ENCODE measurements at regions not wholly inside any gene's neighbourhood (a gene's known extent, or its start where the extent isn't known, plus 50 kb on each side); places are given as distances from the start of the nearest gene placed in this dataset.

- Histone ChIP-seq H3K9me3 (ENCODE audit: insufficient read depth in 2 of 2, low read depth in 1 of 2, low read length in 1 of 2) (no peaks in the 10 kb centered on the region), H3K4me3 (ENCODE audit: extremely low read depth in 1 of 4, insufficient read depth in 2 of 4, low read depth in 3 of 4, low read length in 4 of 4) (peak overlapping the region in 1 of 4 experiments; percentile 31; a peak in 1 of 8 replicates), H3K18ac (ENCODE audit: extremely low read depth, low read length) (peak overlapping the region; percentile 90; the same call in 1 of the 2 replicates), H3K27me3 (replicated peaks in 1 of 4; ENCODE audit: control insufficient read depth in 3 of 4, extremely low read depth in 1 of 4, insufficient read depth in 3 of 4, low read length in 3 of 4) (no peaks in the 10 kb centered on the region), H3K4ac (replicated peaks; ENCODE audit: insufficient read length, low read depth, low read length) (peak overlapping the region; percentile 88), H2BK12ac (ENCODE audit: low read depth, low read length) (peak overlapping the region; percentile 42; the same call in 1 of the 2 replicates), H2BK15ac (ENCODE audit: low read length) (no peak overlapping the region), H3K79me2 (ENCODE audit: control insufficient read depth in 1 of 2, insufficient read depth in 2 of 2, low read length in 2 of 2) (no peaks in the 10 kb centered on the region), H3K27ac (ENCODE audit: low read depth, low read length) (no peak overlapping the region; the same call in 1 of the 2 replicates), H2BK5ac (ENCODE audit: low read depth, low read length) (peak overlapping the region; percentile 97; the same call in 1 of the 2 replicates), H4K8ac (ENCODE audit: extremely low read depth, insufficient read depth, low read length) (no peak overlapping the region), H2AK5ac (ENCODE audit: low read depth, low read length) (no peak overlapping the region), H2AFZ (ENCODE audit: low read length) (no peak overlapping the region), H3K79me1 (ENCODE audit: low read depth, low read length) (no peaks in the 10 kb centered on the region), H2BK20ac (ENCODE audit: low read length) (0 out of 2 replicates have a peak overlapping the region, but pooled peaks have one; percentile 74), H3K4me1 (replicated peaks in 1 of 4; ENCODE audit: control insufficient read depth in 3 of 4, insufficient read depth in 4 of 4, low read length in 3 of 4) (peaks cover 0 to 39% (median 22%) of the 10 kb centered on the region in 4 experiments), H3K9ac (replicated peaks in 1 of 4; ENCODE audit: extremely low read depth in 1 of 4, low read depth in 3 of 4, low read length in 3 of 4) (no peak overlapping the region), H3K56ac (replicated peaks; ENCODE audit: insufficient read length, low read depth, low read length) (peak overlapping the region; percentile 5), H3K23me2 (ENCODE audit: low read depth, low read length) (0 out of 2 replicates have a peak, but pooled peaks cover 2% of the 10 kb centered on the region), H4K20me1 (replicated peaks in 1 of 2; ENCODE audit: control insufficient read depth in 1 of 2, insufficient read depth in 2 of 2, low read length in 2 of 2) (no peaks in the 10 kb centered on the region), H3K23ac (ENCODE audit: insufficient read length) (no peak overlapping the region), H3K14ac (ENCODE audit: insufficient read length) (no peak overlapping the region), H3K36me3 (ENCODE audit: control insufficient read depth in 2 of 4, insufficient read depth in 4 of 4, low read length in 3 of 4) (no peaks in the 10 kb centered on the region), H4K5ac (ENCODE audit: insufficient read length, low read depth, low read length) (peak overlapping the region; percentile 85), H3K4me2 (ENCODE audit: insufficient read depth in 1 of 2, low read depth in 2 of 2, low read length in 2 of 2) (peak overlapping the region; percentile 31 to 48), H2BK120ac (replicated peaks; ENCODE audit: low read depth, low read length) (peak overlapping the region; percentile 96), H4K91ac (replicated peaks; ENCODE audit: insufficient read length, low read length) (peak overlapping the region; percentile 91)
- FAIRE-seq, result no peak
- 17% methylated on average over 1 of the region's 1 CpG; no CpG with 5 or more reads in 1 of the 2 experiments for WGBS, 2 experiments (ENCODE audit: extremely low coverage in 1 of 2, insufficient coverage in 1 of 2, insufficient read length in 1 of 2, insufficient replicate concordance in 2 of 2, low coverage in 1 of 2, low lambda C conversion rate in 2 of 2, missing lambda C conversion rate in 1 of 2)
- no peak for DNase-seq (ENCODE audit: low read depth in 1 of 2, low spot score in 2 of 2)
- ChIA-PET CTCF (ENCODE audit: partially characterized antibody) (interaction anchor here (1.0 kb wide), 2 partner anchors 19 to 34 kb away, joined by 3 to 4 read pairs; no protein-coding TSS in a partner anchor), POLR2A (ENCODE audit: partially characterized antibody) (interaction anchor here (0.7 kb wide), 1 partner anchor 13 kb away, joined by 3 read pairs; no protein-coding TSS in a partner anchor)
- TF ChIP-seq ZNF274 (IDR thresholded peaks at IDR 0.05; ENCODE audit: borderline replicate concordance, extremely low read depth, low read length) (no peak), CEBPB (IDR thresholded peaks at IDR 0.05; ENCODE audit: low read depth, low read length) (no peak), TAF7 (optimal IDR thresholded peaks at IDR 0.05; ENCODE audit: borderline replicate concordance, low read depth, low read length) (no peak), CHD2 (IDR thresholded peaks at IDR 0.05; ENCODE audit: low read length) (no peak), HDAC6 (IDR thresholded peaks at IDR 0.05; ENCODE audit: low read depth, low read length) (no peak), POLR2AphosphoS5 (IDR thresholded peaks at IDR 0.05; ENCODE audit: low read depth, low read length) (no peak), TCF12 (IDR thresholded peaks at IDR 0.05; ENCODE audit: low read depth, low read length) (no peak), CREB1 (IDR thresholded peaks at IDR 0.05) (no peak), SIRT6 (IDR thresholded peaks at IDR 0.05; ENCODE audit: low read length) (no peak), CTBP2 (IDR thresholded peaks at IDR 0.05; ENCODE audit: borderline replicate concordance, insufficient read depth, insufficient read length, low read length) (no peak)
- TF ChIP-seq, protein P1, sequence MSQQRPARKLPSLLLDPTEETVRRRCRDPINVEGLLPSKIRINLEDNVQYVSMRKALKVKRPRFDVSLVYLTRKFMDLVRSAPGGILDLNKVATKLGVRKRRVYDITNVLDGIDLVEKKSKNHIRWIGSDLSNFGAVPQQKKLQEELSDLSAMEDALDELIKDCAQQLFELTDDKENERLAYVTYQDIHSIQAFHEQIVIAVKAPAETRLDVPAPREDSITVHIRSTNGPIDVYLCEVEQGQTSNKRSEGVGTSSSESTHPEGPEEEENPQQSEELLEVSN (IDR thresholded peaks at IDR 0.05), result no peak
Measured at GRCh38 chr2:58535182-58535581, 294.1 kb upstream of the FANCL start.
